Jurkat, Clone E6-1 (cell line): ENCODE measurements at regions not wholly inside any gene's neighbourhood (a gene's known extent, or its start where the extent isn't known, plus 50 kb on each side); places are given as distances from the start of the nearest gene placed in this dataset.
"Not testable (repeated sequence)": the region's sequence is repeated elsewhere in the genome, so short reads cannot be mapped to it uniquely, and the experiment has no call there.

Experiments used
- DNase-seq: peaks from one replicate; pipeline ENCODE4 v3.0.0-alpha.2; 2011; ENCODE audit warnings: low read depth, low spot score
- H3K4me3 ChIP-seq: 2 replicates; pipeline ENCODE4 v1.5.1; 2011; ENCODE audit warnings: mild to moderate bottlenecking, low read length, control low read depth, moderate library complexity

DNA sequence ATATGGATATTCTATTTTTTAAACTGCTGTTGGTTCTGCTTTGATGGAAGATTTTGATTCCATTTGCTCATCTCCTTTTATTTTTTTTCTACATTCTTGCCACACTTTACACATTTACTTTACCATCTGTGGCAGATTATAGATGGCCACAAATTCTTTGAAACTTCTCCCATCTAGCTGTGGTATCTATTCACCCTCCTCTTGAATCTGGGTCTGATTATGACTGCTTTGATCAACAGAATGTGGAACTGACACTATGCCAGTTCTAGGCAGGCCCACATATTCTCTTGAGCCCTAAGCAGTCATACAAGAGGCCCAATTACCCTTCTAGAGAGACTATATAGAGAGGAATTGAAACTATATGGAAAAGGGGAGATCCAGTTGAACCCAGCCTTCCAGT, 439.0 kb upstream of the PTGER4 start:
- no peak overlapping the region for H3K4me3 ChIP-seq
- no peak for DNase-seq

DNA sequence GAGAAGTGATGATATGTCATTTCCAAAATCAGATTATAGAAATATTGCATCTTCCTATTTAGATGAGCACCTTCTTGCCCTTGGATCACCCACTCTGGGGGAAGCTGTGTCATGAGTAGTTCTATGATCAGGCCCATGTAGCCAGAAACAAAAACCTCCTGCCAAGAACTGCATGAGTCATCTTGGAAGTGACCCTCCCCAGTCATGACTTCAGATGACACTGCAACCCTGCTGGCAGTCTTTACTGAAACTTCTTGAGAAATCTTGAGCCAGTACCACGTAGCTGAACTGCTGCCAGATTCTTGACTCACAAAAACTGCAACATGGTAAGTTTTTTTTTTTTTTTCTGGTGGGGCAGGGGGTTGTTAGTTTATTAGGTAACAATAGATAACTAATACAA, 439.6 kb upstream of the PTGER4 start:
- DNase-seq = no peak
- no peak overlapping the region for H3K4me3 ChIP-seq

DNA sequence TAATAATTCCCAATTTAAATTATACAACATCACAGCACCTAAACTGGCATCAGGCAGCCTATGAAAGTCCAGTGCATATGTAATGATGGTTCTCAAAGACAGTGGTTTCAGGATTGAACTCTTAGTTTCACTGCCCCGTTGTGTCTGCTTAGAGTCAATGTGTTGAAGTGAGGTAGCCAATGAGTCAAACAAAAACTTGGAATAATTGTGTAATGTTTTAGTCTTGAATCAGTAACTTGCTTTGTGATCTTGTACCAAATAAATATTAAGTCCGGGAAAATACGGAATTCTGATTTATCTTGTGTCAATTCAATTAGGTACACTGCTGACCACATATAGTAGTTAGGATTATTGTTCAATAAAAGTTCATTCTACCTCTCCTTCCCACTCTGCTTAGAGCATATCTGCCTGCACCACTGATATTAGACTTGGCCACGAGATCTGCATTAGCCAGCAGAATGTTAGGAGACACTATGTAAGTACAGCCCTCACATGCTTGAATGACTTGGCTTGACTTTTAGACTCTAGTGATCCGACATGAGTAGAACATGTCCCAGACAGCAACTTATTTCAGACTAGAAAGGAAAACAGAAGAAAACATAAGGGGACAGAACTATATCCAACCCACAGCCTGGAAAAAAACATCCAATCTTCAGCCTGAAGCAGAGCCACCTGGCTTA, 441.5 kb upstream of the PTGER4 start:
- no peak overlapping the region for H3K4me3 ChIP-seq
- DNase-seq = no peak

DNA sequence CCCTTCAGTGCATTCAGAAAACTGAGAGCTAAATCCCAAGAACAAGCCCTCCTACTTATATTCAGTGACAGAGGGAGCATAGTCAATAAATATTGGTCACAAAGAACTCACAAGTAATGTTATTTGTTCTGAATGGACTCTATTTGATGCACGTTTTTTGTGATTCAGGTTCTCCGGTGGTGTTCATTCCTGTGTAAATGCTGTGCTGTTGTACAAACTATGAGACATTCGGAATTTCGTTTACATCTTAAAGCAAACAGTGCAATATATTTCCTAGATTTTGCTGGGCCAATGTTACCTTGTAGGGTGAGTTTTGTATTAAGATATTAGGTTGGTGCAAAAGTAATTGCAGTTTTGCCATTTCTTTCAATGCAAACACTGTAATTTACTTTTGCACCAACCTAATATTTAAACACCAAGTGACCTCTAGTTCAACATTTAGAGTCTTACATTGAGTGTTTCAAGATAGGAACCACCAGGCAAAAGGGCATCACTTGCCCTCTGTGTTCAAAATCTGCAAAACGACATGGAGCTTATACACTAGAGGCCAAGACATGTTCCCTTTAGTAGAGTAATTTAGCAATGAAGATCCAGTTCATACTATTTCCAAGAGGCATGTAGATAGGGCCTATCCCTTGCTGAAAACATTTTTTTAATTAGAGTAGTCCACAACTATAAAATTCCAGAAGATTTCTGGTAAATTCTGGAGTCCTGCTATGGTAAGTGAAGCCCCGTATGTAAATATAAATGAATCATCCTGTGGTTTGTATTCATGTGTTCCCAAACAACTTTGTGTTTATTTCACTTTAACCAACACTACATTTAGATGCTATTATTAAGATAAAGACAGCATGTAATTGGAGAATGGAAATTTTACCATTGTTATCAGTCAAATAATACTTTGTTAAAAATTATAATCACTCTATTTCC, 444.0 kb upstream of the PTGER4 start:
- H3K4me3 ChIP-seq = no peak overlapping the region
- DNase-seq = no peak

DNA sequence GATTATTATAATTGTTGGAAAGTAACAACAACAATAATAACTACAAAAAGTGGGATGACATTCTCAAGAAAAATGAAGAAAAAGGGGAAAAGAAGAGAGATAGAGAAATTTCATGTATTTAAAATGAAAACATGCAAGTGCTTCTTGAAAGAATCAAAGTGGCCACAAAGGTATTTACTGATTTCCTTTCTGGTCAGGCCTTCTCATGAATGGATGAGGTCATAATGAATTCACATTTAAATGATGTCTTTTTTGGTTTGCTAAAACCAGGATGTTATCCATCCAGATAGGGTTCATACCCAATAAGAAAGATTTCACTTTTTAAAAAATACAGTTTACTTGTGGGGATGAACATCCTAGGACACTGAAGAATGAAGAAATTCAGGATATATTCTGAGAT, 446.4 kb upstream of the PTGER4 start:
- DNase-seq = no peak
- H3K4me3 ChIP-seq = no peak overlapping the region

DNA sequence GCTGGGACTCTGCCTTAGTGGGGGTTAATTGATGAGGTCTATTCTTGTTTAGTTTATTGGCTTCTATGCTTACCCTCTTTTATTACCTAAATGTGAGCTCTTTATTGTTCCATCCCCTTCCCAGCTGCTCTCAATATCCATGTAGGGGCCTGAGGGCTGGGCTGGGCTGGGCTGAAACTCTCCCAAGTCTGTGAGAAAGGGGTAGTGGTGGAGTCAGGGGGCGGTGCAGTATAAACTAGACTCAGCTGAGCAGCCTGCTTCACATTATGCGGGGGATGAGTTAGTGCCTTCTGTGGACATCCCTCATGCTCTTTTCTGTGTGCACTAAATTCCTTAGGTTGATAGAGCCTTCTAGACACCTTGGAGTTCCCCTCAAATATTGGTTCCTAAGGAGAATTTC, 451.8 kb upstream of the PTGER4 start:
- no peak overlapping the region for H3K4me3 ChIP-seq
- DNase-seq = no peak

DNA sequence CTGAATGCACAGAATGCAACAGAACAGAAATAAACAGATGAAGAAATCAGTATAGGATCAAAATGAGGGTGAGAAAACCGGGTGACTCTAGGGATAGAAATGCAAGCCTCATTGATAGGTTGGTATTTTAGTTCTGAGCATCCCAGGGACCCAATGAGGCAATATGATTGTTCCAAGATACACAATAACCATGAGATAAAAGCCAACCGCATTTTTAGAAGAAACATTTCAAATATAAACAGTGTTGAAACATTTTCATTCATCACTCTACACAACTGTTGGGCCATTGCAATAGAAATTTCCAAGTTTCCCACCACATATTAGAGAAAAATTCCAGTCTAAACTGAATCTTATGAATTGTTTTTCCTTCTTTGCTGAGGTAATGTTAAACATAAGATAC, 452.3 kb upstream of the PTGER4 start:
- no peak overlapping the region for H3K4me3 ChIP-seq
- no peak for DNase-seq

DNA sequence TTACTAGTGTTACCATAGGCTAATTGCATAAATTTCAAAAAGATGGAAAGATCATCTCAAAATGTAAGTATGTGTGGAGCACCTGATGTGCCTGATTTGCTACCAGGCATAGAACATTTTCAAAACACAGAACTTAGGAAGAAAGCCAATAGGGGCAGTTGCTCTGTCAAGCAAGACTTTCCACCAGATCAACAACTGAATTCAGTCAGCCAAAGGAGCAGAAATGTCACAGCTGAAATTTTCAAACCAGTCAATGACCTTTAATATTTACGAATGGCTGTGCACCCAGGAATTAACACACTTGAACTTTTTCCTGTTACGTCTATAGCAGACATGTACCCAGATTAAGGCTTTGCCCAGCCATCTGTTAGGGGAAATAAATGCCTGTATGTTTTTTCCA, 452.8 kb upstream of the PTGER4 start:
- DNase-seq = no peak
- H3K4me3 ChIP-seq = no peak overlapping the region

DNA sequence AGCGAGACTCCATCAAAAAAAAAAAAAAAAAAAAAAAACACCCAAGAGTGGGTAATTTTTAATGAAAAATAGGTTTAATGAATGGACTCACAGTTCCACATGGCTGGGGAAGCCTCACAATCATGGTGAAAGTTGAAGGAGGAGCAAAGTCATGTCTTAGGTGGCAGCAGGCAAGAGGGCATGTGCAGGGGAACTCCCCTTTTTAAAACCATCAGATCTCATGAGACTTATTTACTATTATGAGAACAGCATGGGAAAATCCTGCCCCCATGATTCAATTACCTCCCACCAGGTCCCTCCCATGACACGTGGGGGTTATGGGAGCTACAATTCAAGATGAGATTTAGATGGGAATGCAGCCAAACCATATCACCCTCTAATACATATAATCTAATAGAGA, 454.6 kb upstream of the PTGER4 start:
- not testable (repeated sequence) for DNase-seq, H3K4me3 ChIP-seq

DNA sequence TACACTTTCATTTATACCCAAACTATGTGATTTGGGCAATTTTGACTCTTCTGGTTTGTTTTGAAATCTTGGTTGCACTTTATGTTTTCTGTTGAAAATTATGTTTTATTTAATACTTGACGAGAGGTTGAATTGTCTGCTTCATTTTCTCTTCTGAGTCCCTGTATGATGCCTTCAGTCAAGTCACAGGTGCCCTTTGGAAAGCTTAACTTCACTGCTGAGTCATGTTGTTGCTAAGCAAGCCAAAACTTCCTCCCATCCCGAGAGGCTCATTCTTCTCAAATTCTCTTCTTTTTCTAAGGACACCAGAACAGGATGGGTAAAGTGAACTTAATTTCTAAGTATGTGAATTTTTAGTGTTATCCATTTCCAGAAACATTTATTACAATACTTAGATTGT, 455.3 kb upstream of the PTGER4 start:
- no peak overlapping the region for H3K4me3 ChIP-seq
- DNase-seq = no peak

DNA sequence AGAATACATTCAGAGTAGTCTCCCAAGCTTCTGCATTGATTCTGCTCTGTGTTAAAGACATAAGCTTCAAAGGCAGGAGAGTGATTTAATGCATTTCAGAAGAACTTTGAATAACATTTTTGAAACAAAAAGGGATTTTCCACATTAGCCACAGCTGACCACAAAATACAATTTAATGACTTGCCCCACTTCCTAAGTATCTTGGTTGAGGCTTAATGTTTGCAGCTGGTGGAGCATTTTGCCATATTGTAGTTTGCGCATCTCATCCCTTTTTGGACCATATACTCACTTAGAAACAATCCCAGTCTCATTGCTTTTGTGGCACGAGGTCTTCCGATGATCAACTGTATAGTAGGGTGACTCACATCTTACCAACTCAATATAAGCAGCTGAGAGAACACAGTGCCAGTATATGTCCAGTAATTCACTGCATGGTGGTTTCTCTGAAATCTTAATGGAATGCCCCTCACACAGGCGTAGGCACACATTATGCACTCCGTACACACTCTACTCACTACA, 455.8 kb upstream of the PTGER4 start:
- H3K4me3 ChIP-seq = no peak overlapping the region
- DNase-seq = peak; percentile 6

DNA sequence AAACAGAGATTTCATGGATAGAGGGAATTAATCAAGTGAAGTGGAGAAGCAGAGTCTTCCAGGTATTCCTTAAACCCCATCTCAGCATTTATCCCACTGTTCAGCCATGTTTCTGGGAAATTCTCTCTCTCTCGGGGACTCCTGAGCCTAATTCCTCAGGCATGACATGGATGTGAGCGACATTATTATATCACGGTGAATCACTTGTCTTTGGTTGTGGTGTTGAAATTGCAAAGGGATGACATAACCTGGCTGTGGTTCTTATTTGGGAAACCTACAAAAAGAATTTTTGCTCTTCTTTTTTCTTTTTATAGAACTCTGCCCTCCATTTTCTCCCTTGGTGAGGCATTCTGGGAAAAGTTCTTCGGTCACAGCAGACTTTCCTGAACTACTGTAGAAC, 457.9 kb upstream of the PTGER4 start:
- no peak overlapping the region for H3K4me3 ChIP-seq
- DNase-seq = no peak

DNA sequence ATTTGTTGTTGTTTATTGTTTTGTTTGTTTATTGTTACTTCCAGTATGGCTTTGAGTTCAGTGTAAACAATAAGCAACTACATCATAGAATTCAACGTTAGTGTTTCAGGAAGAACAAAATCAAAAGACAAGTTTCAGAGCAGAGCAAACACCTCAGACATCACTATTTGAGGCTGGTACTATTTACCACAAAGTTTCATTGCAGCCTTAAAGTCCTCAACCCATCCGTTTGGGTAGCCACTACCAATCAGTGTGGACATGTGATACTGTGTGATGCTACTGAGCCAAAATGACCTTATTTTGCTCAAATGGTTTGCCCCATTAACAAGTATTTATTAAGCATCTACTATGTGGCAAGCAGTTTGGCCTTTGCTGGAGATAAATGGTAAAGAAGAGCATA, 458.5 kb upstream of the PTGER4 start:
- DNase-seq = no peak
- H3K4me3 ChIP-seq = no peak overlapping the region

DNA sequence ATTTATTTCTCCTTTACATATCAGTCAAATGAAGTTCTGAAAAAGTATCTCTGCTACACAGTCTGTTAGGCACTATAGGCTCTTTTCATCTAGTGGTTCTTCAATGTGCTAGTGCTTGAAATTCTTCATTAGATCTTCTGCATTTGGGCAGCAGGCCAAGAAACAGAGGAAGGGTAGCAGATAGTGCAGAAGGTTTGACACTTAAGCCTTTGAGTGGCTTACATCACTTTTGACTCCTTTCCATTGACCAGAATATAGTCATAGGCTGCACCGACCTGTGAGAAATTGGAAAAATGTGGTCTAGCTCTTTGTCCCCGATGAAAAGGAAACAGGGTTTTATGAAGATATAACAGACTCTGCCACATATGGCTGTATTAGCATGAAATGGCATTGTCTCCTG, 459.5 kb upstream of the PTGER4 start:
- DNase-seq = no peak
- H3K4me3 ChIP-seq = no peak overlapping the region

DNA sequence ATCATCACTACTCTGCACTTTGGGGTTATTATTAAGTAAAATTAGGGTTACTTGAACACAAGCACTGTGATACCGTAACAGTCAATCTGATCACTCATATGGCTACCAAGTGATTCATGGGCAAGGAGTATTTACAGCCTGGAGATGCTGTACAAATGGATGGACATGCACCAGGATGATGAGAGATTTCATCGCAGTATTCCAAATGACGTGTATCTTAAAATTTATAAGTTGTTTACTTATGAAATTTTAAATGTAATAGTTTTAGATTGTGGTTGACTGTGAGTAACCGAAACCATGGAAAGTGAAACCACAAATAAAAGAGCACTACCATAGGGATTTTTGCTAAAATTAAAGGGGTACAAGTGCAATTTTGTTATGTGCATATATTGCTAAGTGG, 462.2 kb upstream of the PTGER4 start:
- no peak for DNase-seq
- H3K4me3 ChIP-seq = no peak overlapping the region

DNA sequence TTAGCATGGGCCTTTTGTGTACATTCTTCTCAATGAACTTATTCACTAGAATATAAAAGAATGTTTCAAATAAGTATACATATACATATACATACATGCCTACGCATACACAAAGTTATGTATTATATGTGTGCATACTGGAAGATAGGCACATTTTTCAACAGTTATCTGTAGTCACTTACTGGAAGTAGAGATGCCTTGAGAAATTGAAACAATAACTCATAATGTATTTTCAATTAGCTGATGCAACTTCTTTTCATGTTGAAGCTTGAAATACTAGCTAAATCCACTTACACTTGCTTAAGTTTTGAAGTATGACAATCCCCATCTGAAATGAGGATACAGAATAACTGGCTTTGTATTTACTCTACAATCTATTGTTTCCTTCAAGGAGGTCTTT, 469.0 kb upstream of the PTGER4 start:
- no peak overlapping the region for H3K4me3 ChIP-seq
- DNase-seq = no peak

DNA sequence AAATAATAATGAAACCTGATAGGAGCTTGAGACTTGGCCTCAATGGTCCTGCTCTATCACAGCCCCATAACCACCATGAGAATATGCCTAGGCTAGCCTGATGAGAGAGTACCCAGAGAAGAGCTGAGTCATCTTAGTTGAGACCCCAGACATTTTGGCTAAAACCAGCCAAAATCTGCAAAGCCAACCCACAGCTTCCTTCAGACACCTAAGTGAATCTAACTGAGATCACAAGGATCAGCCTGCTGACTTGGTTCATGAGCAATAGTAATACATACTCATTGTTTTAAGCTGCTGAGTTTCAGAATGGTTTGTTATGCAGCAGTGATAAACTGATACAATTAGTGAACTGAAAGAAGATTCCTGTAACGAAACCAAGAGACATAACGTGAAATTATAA, 473.7 kb upstream of the PTGER4 start:
- no peak for DNase-seq

DNA sequence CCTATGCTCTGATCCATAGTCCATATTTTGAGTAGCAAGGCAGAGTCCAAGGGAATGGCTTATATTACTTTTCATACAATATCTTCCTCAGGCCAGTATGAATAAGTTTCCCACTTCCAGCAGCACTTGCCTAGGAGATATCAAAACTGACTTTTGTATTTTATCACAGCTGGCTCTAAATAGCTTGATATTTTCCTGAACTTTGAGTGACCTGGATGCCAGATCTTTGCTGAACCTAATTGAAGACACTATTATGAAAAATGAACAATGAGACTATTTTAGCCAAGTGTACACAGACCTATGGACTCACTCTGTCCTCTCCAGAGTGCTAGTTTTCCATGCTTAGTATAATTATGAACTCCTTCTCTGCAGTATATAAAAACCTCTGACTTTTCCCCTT, 475.6 kb upstream of the PTGER4 start:
- H3K4me3 ChIP-seq = no peak overlapping the region
- DNase-seq = no peak

More for the DNA sequence above, 473.7 kb upstream of the PTGER4 start:
- H3K4me3 ChIP-seq = no peak overlapping the region

DNA sequence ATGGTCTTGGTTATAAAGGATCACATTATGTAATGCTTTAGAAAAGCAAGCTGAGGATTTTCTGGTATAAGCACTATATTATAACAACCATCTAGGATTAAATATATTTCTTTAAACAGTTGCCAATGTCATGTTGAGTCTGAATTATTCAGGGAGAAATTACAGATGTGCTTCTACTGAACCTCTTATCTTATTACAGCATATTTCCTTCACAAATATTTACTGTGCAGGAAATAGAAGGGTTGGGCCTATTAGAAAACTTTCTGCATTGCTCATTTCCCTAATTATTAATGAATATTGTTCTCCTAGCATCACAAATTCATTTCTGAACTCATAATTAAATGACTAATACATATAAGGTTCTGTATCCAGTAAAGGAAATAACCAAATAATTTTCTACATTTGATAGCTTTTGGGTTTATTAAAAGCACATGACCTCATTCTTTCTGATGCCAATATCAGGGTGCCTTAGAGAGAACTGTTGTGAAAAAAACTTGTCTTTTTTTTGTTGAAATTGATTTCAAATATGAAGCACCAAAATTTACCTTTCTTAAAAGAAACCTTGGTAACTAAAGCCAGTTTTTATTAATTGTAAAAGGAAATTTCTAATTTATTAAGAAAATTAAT, 476.8 kb upstream of the PTGER4 start:
- no peak overlapping the region for H3K4me3 ChIP-seq
- DNase-seq = no peak

DNA sequence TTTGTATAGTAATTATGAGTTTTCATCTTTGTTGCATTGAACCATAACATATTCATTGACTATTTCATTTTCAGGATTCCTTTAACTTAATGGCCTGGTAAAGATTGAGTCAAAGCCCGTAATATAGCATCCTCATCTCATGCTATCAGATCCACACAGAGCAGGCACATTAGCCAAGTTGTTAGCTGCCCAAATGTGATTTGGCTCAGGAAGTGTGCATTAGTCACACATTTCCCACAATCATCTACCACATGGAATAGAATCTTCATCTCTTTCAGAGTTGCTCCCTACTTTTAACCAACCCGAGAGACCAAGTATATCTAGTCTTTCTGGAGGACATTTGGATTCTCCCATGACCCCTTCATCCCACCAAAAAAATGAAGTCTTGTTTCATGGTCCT, 481.0 kb upstream of the PTGER4 start:
- no peak for DNase-seq
- no peak overlapping the region for H3K4me3 ChIP-seq
